Hematopoietic multipotent progenitor cell treated with erythropoietin and hydrocortisone succinate and interleukin-3 and kit ligand, for 8 days (in vitro differentiated cells): ENCODE measurements at regions not wholly inside any gene's neighbourhood (a gene's known extent, or its start where the extent isn't known, plus 50 kb on each side); places are given as distances from the start of the nearest gene placed in this dataset.
"Not testable (repeated sequence)": the region's sequence is repeated elsewhere in the genome, so short reads cannot be mapped to it uniquely, and the experiment has no call there.

ENCODE experiments used
- DNase-seq: peaks from one replicate; pipeline ENCODE4 v3.0.0-alpha.2; 2015

- no peak for DNase-seq
These were observed 942.1 kb upstream of the GRIA3 start for GRCh38 chrX:122241959-122242358.

DNA sequence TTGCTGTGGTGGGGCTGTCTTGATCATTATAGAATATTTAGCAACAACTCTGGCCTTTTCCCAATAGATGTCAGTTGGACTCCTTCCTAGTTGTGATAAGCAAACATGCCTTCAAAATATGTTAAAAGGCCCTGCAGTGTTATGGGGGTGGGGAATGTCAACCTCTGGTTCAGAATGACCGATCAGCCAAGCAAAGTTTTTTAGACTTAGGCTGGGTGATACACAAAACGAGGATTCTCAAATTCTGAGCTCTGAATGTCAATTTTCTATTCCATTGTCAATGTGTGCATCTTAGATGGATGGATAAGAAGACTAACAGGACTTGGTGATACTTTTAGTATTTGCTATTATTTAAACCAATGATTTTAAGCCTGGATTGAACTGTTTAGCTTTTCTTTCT lies 940.0 kb upstream of the GRIA3 start:
- DNase-seq, result no peak

- DNase-seq, result no peak
These were observed 938.9 kb upstream of the GRIA3 start for GRCh38 chrX:122245175-122245574.

GRCh38 chrX:122245943-122246342 lies 938.1 kb upstream of the GRIA3 start:
- DNase-seq, result no peak

DNA sequence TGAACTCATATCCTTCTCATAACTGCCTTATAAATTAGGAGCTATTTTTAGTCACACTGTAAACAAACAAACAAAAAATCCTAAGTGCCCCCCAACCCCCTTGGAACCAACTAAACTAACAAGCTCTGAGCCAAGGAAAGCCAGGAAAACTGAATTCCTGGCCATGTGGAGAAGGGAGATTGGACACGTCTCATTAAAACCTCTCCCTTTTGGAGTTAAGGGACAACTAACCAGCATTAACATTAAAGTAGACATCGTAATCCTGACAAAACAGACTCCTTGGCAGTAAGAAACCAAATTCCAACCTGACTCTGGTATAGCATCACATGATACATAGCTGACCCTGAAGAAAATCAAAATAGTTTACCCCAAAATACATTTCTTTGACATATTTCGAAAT lies 937.1 kb upstream of the GRIA3 start:
- DNase-seq, result no peak

DNA sequence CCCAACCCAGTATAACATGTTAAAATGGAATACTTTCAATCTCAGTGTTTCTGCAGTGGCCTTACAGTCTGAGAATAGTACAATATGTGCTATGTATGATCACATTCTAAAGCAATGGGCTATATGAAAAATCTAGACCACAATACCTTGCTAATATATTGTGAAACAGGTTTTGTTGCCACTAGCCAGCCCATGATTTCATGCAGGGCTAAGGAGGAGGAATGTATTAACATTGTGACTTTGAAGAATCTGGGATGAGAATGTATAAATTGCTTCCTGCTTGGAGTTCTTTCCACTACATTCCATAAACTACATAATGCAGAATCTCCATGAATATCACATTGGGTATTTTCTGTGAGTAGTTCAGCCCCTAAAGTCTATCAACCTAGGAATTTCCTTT lies 935.4 kb upstream of the GRIA3 start:
- DNase-seq, result no peak

DNA sequence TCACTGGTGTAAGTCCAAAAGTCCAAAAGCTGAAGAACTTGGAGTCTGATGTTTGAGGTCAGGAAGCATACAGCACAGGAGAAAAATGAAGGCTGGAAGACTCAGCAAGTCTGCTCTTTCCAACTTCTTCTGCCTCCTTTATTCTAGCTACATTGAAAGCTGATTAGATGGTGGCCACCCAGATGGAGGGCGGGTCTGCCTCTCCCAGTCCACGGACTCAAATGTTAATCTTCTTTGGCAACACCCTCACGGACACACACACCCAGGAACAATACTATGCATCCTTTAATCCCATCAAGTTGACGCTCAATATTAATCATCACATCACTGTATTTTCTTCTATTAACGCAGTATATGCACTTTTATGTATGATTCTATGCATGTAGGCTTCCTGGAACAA lies 931.6 kb upstream of the GRIA3 start:
- no peak for DNase-seq

DNA sequence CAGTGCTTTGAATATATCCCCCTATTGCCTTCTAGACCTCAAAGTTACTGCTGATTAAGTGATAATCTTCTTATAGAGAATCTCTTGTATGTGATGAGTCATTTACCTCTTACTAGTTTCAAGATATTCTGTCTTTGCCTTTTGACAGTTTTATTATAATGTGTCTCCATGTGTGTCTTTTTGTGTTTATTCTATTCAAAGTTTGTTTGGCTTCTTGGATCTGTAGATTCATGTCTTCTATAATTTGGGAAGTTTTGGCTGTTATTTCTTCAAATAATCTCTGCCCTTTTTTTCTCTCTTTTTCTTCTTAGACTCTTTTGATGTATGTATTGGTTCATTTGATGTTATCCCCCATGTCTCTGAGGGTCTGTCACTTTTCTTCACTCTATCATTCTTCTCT lies 915.7 kb upstream of the GRIA3 start:
- no peak for DNase-seq

DNA sequence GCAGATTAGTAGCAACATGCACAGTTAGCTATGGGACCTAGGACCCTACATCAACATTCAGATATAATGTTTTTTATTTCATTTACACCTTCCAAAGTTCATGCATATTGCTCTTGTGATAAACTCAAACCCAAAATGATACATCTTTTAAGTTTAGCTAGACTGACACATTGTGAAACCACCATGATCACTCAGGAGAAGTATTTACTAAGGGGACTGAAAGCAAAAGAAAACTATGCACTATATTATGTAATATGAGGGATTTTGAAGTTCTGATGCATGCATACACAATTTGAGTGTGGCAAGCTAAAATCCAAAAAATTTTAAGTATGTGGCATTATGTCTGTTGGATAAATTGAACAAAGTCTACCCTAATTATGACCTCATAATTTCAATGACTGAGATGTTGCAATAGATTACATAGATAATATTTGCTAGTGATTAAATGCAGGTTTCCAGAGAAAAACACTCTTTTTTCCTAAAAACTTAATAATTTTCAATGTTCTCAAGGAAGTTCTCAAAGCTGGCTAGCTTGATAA lies 914.8 kb upstream of the GRIA3 start:
- no peak for DNase-seq

GRCh38 chrX:122270809-122271494 lies 913.1 kb upstream of the GRIA3 start:
- DNase-seq, result no peak

DNA sequence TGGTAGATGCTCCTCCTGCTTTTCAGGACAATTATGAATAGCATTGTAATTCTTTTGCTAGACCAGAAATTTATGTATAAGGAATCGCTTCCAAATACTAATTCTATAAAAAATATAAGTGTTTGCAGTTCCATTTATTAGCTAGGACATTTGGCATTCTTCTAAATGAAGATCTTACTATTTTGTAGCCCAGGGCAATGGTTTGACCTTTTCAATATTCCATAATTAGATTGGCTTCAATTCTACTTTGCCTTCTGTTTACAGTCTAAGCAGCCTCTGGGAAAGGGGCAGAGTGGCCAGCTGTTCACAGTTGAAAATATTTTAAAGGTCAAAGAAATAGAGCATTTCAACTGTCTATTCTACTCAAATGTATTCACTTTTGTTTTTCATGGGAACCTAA lies 912.1 kb upstream of the GRIA3 start:
- no peak for DNase-seq

- no peak for DNase-seq
These were observed 904.3 kb upstream of the GRIA3 start for GRCh38 chrX:122279746-122280145.

- DNase-seq, result not testable (repeated sequence)
These were observed 884.3 kb upstream of the GRIA3 start for GRCh38 chrX:122299822-122300221.

DNA sequence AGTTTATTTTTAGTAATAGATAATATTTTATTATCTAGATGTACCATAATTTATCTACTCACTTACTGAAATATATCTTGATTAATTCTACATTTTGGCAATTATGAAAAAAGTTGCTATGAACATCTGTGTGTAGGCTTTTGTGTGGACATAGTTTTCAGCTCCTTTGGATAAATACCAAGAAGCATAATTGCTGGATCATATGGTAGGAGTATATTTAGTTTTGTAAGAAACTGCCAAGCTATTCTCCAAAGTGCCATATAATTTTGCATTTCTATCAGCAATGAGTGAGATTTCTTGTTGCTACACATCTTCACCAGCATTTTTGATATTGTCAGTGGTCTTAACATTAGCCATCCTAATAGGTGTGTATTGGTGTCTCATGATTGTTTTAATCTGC lies 882.6 kb upstream of the GRIA3 start:
- no peak for DNase-seq

DNA sequence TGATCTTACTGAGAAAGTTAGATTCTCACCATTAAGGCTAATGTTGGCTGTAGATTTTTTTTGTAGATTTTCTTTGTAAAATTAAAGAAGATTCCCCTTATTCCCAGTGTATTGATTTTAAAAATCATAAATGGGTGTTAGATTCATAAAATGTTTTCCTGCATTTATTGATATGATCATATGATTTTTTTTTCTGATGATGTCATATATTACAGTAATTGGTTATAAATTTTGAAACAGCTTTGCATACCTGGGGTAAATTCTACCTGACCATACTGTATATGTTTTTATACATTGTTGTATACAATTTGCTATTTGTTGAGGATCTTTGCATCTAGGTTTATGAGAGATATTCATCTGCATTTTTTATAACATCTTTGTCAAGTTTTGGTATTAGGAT lies 880.3 kb upstream of the GRIA3 start:
- DNase-seq, result no peak

DNA sequence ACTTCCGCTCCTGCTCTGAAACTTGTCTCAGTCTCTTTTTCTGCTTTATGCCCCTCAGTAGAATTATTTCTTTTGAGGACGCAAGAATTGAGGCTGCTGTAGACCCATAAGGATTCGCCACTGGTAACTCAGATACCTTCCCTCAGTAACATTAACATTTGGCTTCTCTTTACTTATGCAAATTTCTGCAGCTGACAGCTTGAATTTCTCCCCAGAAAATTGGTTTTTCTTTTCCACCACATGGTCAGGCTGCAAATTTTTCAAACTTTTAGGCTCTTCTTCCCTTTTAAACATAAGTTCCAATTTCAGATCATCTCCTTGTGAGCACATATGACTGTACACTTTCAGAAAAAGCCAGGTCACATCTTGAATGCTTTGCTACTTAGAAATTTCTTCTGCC lies 839.3 kb upstream of the GRIA3 start:
- no peak for DNase-seq

GRCh38 chrX:122363112-122363795 lies 820.8 kb upstream of the GRIA3 start:
- DNase-seq, result no peak

GRCh38 chrX:122375533-122375932 lies 808.5 kb upstream of the GRIA3 start:
- DNase-seq, result not testable (repeated sequence)

GRCh38 chrX:122389005-122389404 lies 795.1 kb upstream of the GRIA3 start:
- no peak for DNase-seq

DNA sequence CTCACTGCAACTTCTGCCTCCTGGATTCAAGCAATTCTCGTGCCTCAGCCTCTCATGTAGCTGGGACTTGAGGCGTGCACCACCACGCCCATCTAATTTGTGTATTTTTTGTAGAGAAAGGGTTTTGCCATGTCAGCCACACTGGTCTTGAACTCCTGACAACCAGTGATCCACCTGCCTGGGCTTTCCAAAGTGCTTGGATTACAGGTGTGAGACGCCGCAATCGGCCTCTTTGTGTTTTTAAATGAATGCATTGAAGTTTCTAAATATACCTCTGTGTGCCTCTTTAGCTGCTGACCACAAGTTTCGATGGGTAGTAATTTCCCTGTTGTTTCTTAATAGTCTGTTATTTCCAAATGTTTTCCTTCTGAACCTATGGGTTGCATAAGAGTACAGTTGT lies 765.3 kb upstream of the GRIA3 start:
- no peak for DNase-seq

- no peak for DNase-seq
These were observed 762.5 kb upstream of the GRIA3 start for GRCh38 chrX:122421434-122422121.

DNA sequence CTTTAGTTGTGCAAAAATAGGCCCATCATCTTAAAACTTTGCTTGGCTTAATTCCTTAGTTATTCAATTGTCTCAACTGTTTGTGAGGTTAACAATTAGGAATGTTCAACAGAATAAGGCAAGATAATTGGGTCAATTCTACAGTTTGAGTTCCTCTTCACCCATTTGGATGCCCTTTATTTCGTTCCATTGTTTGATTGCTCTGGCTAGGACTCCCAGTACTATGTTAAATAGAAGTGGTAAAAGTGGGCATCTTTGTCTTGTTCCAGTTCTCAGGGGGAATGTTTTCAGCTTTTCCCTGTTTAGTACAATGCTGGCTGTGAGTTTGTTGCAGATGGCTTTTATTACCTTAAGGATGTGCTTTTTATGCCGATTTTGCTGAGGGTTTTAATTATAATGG lies 761.5 kb upstream of the GRIA3 start:
- DNase-seq, result no peak

GRCh38 chrX:122434942-122435341 lies 749.1 kb upstream of the GRIA3 start:
- no peak for DNase-seq

GRCh38 chrX:122439831-122440230 lies 744.2 kb upstream of the GRIA3 start:
- DNase-seq, result no peak
